ENCODE measurements at regions not wholly inside any gene's neighbourhood (a gene's known extent, or its start where the extent isn't known, plus 50 kb on each side); places are given as distances from the start of the nearest gene placed in this dataset.
A peak's percentile ranks its signal among the peaks of the same experiment; 100 is the strongest.

- no peak overlapping the region for H3K4me3 Mint-ChIP-seq
- peaks cover 40% of the 10 kb centered on the region for H3K27me3 Mint-ChIP-seq (ENCODE audit: low read depth, poor library complexity)
- no peaks in the 10 kb centered on the region for H3K36me3 Mint-ChIP-seq (ENCODE audit: low read depth)
- TF ChIP-seq CTCF (IDR thresholded peaks at IDR 0.05) = no peak
- H3K27ac Mint-ChIP-seq = peak overlapping the region; percentile 91
- H3K9me3 Mint-ChIP-seq = no peaks in the 10 kb centered on the region
- H3K4me1 Mint-ChIP-seq = peaks cover 16% of the 10 kb centered on the region
- peak; percentile 17 for DNase-seq
These were observed 206.6 kb upstream of the GRIK3 start for GRCh38 chr1:37240897-37241296.

GRCh38 chr1:37242501-37242900 is 208.2 kb upstream of the GRIK3 start:
- H3K4me3 Mint-ChIP-seq = no peak overlapping the region
- no peak for DNase-seq
- no peak overlapping the region for H3K27ac Mint-ChIP-seq
- H3K36me3 Mint-ChIP-seq (ENCODE audit: low read depth) = no peaks in the 10 kb centered on the region
- TF ChIP-seq CTCF (IDR thresholded peaks at IDR 0.05) = no peak
- no peaks in the 10 kb centered on the region for H3K9me3 Mint-ChIP-seq
- H3K4me1 Mint-ChIP-seq = peaks cover 16% of the 10 kb centered on the region
- peaks cover 30% of the 10 kb centered on the region for H3K27me3 Mint-ChIP-seq (ENCODE audit: low read depth, poor library complexity)

GRCh38 chr1:37243368-37244082 is 209.2 kb upstream of the GRIK3 start:
- Mint-ChIP-seq H3K27me3 (ENCODE audit: low read depth, poor library complexity) (peaks cover 22% of the 10 kb centered on the region), H3K4me1 (peaks cover 16% of the 10 kb centered on the region), H3K9me3 (no peaks in the 10 kb centered on the region), H3K4me3 (no peak overlapping the region), H3K36me3 (ENCODE audit: low read depth) (no peaks in the 10 kb centered on the region), H3K27ac (no peak overlapping the region)
- no peak for DNase-seq
- TF ChIP-seq CTCF (IDR thresholded peaks at IDR 0.05) = no peak

- no peak for DNase-seq
- TF ChIP-seq CTCF (IDR thresholded peaks at IDR 0.05) = no peak
- Mint-ChIP-seq H3K4me1 (peaks cover 15% of the 10 kb centered on the region), H3K9me3 (no peaks in the 10 kb centered on the region), H3K36me3 (ENCODE audit: low read depth) (no peaks in the 10 kb centered on the region), H3K27ac (no peak overlapping the region), H3K27me3 (ENCODE audit: low read depth, poor library complexity) (peaks cover 20% of the 10 kb centered on the region), H3K4me3 (no peak overlapping the region)
These were observed 209.8 kb upstream of the GRIK3 start for GRCh38 chr1:37244083-37244480.

GRCh38 chr1:37244815-37245214 is 210.5 kb upstream of the GRIK3 start:
- Mint-ChIP-seq H3K27ac (no peak overlapping the region), H3K4me3 (no peak overlapping the region), H3K36me3 (ENCODE audit: low read depth) (no peaks in the 10 kb centered on the region), H3K9me3 (no peaks in the 10 kb centered on the region), H3K4me1 (peaks cover 9% of the 10 kb centered on the region), H3K27me3 (ENCODE audit: low read depth, poor library complexity) (peaks cover 26% of the 10 kb centered on the region)
- no peak for TF ChIP-seq CTCF (IDR thresholded peaks at IDR 0.05)
- DNase-seq = no peak

GRCh38 chr1:37246631-37247030 is 212.3 kb upstream of the GRIK3 start:
- no peak for DNase-seq
- Mint-ChIP-seq H3K9me3 (no peaks in the 10 kb centered on the region), H3K27me3 (ENCODE audit: low read depth, poor library complexity) (peaks cover 30% of the 10 kb centered on the region), H3K36me3 (ENCODE audit: low read depth) (no peaks in the 10 kb centered on the region), H3K4me1 (no peaks in the 10 kb centered on the region), H3K4me3 (no peak overlapping the region), H3K27ac (no peak overlapping the region)
- TF ChIP-seq CTCF (IDR thresholded peaks at IDR 0.05) = no peak

Measured in nephron progenitor cell (in vitro differentiated cells).